ENCODE measurements at regions not wholly inside any gene's neighbourhood (a gene's known extent, or its start where the extent isn't known, plus 50 kb on each side); places are given as distances from the start of the nearest gene placed in this dataset.

- no peak overlapping the region for H3K27ac ChIP-seq (ENCODE audit: low read depth, low read length)
- no peaks in the 10 kb centered on the region for H4K20me1 ChIP-seq (ENCODE audit: insufficient read depth)
- H3K9me2 ChIP-seq (ENCODE audit: insufficient read depth), result no peaks in the 10 kb centered on the region
- ChIA-PET POLR2A (no interaction called here), CTCF (no interaction called here), RAD21 (ENCODE audit: low non-redundant PET in 1 of 2, low total read pairs in 2 of 2, uncharacterized antibody in 2 of 2, unreplicated experiment in 2 of 2) (no interaction called here)
- H3K27me3 ChIP-seq (ENCODE audit: insufficient read depth, low read length), result no peaks in the 10 kb centered on the region
- H3K9me3 ChIP-seq (ENCODE audit: control insufficient read depth in 1 of 2, insufficient read depth in 1 of 2, low read depth in 1 of 2, low read length in 2 of 2), result no peaks in the 10 kb centered on the region
- H3K9ac ChIP-seq (ENCODE audit: low read length), result no peak overlapping the region
- no peaks in the 10 kb centered on the region for H3K4me1 ChIP-seq (ENCODE audit: control insufficient read depth in 1 of 2, insufficient read depth in 2 of 2, low read length in 2 of 2)
- TF ChIP-seq POLR2AphosphoS5 (IDR thresholded peaks at IDR 0.05; ENCODE audit: low read depth, low read length) (no peak), JUND (IDR thresholded peaks at IDR 0.05) (no peak), EZH2phosphoT487 (IDR thresholded peaks at IDR 0.05; ENCODE audit: borderline replicate concordance) (no peak), CTCF (IDR thresholded peaks at IDR 0.05 in 2 of 3, conservative IDR thresholded peaks at IDR 0.05 in 1 of 3; ENCODE audit: borderline replicate concordance in 1 of 3, insufficient read depth in 1 of 3, low read depth in 2 of 3, low read length in 2 of 3) (no peak), CEBPB (IDR thresholded peaks at IDR 0.05; ENCODE audit: low read depth) (no peak), POLR2A (IDR thresholded peaks at IDR 0.05; ENCODE audit: borderline replicate concordance, extremely low read depth, insufficient read depth, insufficient read length) (no peak), FOSL1 (IDR thresholded peaks at IDR 0.05; ENCODE audit: low read depth) (no peak), MAX (IDR thresholded peaks at IDR 0.05) (no peak)
- intact Hi-C loops (cut with micrococcal nuclease), result no loop called here
- BruUV-seq (replicated peaks), result no TSS peak
- no peak for ATAC-seq
- H2AFZ ChIP-seq (ENCODE audit: low read depth, low read length, poor library complexity, severe bottlenecking), result no peak overlapping the region
- no peak overlapping the region for H3K4me2 ChIP-seq (ENCODE audit: low read length)
- no peaks in the 10 kb centered on the region for H3K79me2 ChIP-seq (ENCODE audit: insufficient read depth, low read length)
- DNase-seq (ENCODE audit: low read depth, low spot score), result no peak
- H3K4me3 ChIP-seq (replicated peaks in 1 of 2; ENCODE audit: low read depth in 1 of 2, low read length in 2 of 2), result no peak overlapping the region
- no peaks in the 10 kb centered on the region for H3K36me3 ChIP-seq (ENCODE audit: control insufficient read depth in 1 of 2, insufficient read depth in 2 of 2, low read length in 2 of 2)
Measured at GRCh38 chr4:179125870-179126269, 1683.6 kb upstream of the AGA start.

- RAD21 ChIA-PET (ENCODE audit: low non-redundant PET in 1 of 2, low total read pairs in 2 of 2, uncharacterized antibody in 2 of 2, unreplicated experiment in 2 of 2), result no interaction called here
- intact Hi-C loops (cut with micrococcal nuclease), result no loop called here
- Histone ChIP-seq H3K4me1 (ENCODE audit: control insufficient read depth in 1 of 2, insufficient read depth in 2 of 2, low read length in 2 of 2) (no peaks in the 10 kb centered on the region), H3K27me3 (ENCODE audit: insufficient read depth, low read length) (no peaks in the 10 kb centered on the region), H3K9ac (ENCODE audit: low read length) (no peak overlapping the region), H3K9me3 (ENCODE audit: control insufficient read depth in 1 of 2, insufficient read depth in 1 of 2, low read depth in 1 of 2, low read length in 2 of 2) (no peaks in the 10 kb centered on the region), H3K27ac (ENCODE audit: low read depth, low read length) (no peak overlapping the region), H2AFZ (ENCODE audit: low read depth, low read length, poor library complexity, severe bottlenecking) (no peak overlapping the region), H3K4me2 (ENCODE audit: low read length) (no peak overlapping the region), H3K79me2 (ENCODE audit: insufficient read depth, low read length) (no peaks in the 10 kb centered on the region), H3K9me2 (ENCODE audit: insufficient read depth) (no peaks in the 10 kb centered on the region), H3K36me3 (ENCODE audit: control insufficient read depth in 1 of 2, insufficient read depth in 2 of 2, low read length in 2 of 2) (no peaks in the 10 kb centered on the region), H3K4me3 (replicated peaks in 1 of 2; ENCODE audit: low read depth in 1 of 2, low read length in 2 of 2) (no peak overlapping the region), H4K20me1 (ENCODE audit: insufficient read depth) (no peaks in the 10 kb centered on the region)
- no TSS peak for BruUV-seq (replicated peaks)
- CTCF ChIA-PET, result no interaction called here
- ATAC-seq, result no peak
- TF ChIP-seq CTCF (IDR thresholded peaks at IDR 0.05 in 2 of 3, conservative IDR thresholded peaks at IDR 0.05 in 1 of 3; ENCODE audit: borderline replicate concordance in 1 of 3, insufficient read depth in 1 of 3, low read depth in 2 of 3, low read length in 2 of 3) (no peak), RAD21 (IDR thresholded peaks at IDR 0.05; ENCODE audit: low read depth) (no peak), ZNF274 (IDR thresholded peaks at IDR 0.05; ENCODE audit: low read depth, low read length) (no peak), FOSL1 (IDR thresholded peaks at IDR 0.05; ENCODE audit: low read depth) (no peak), CEBPB (IDR thresholded peaks at IDR 0.05; ENCODE audit: low read depth) (no peak), EGR1 (IDR thresholded peaks at IDR 0.05; ENCODE audit: low read depth) (no peak)
- DNase-seq (ENCODE audit: low read depth, low spot score), result no peak
- POLR2A ChIA-PET, result no interaction called here
Measured at GRCh38 chr4:179128299-179128698, 1686.1 kb upstream of the AGA start.

Data from HCT116 (cell line).